Spleen (tissue), 11 donors: ENCODE measurements at regions not wholly inside any gene's neighbourhood (a gene's known extent, or its start where the extent isn't known, plus 50 kb on each side); places are given as distances from the start of the nearest gene placed in this dataset.

Source experiments
- DNase-seq: peaks from one replicate; pipeline ENCODE4 v3.0.0-alpha.2; 2020
- H3K27ac ChIP-seq, 8 donors: fragments of 200-600 bp; sonication (generic) in 7 of 8; 1 replicate in 4 of 8; 2 replicates in 4 of 8; pipeline versions ENCODE4 v1.5.0 to v1.8.0; 2016 to 2021; ENCODE audit warnings: inconsistent platforms in 4 of 8, mild to moderate bottlenecking in 4 of 8, moderate library complexity in 1 of 8
- H3K27me3 ChIP-seq, 7 donors: fragments of 200-600 bp; sonication (generic) in 6 of 7; replicated peaks in 1 of 7; 1 replicate in 4 of 7; 2 replicates in 3 of 7; pipeline versions ENCODE4 v1.5.0 to v1.8.0; 2016 to 2021; ENCODE audit warnings: inconsistent platforms in 3 of 7, mild to moderate bottlenecking in 1 of 7
- H3K36me3 ChIP-seq, 6 donors: fragments of 200-600 bp; sonication (generic) in 5 of 6; 1 replicate in 4 of 6; 2 replicates in 2 of 6; pipeline versions ENCODE4 v1.5.0 to v1.8.0; 2016 to 2021; ENCODE audit warnings: inconsistent platforms in 2 of 6
- H3K4me1 ChIP-seq, 6 donors: fragments of 200-600 bp; sonication (generic) in 5 of 6; 1 replicate in 3 of 6; 2 replicates in 3 of 6; pipeline versions ENCODE4 v1.5.0 to v1.8.0; 2016 to 2021; ENCODE audit warnings: inconsistent platforms in 3 of 6
- H3K4me3 ChIP-seq, 8 donors: fragments of 200-600 bp; sonication (generic) in 7 of 8; 1 replicate in 4 of 8; 2 replicates in 4 of 8; pipeline versions ENCODE4 v1.5.0 to v1.8.0; 2016 to 2021; ENCODE audit warnings: inconsistent platforms in 4 of 8, mild to moderate bottlenecking in 4 of 8, moderate library complexity in 2 of 8
- H3K9me3 ChIP-seq, 8 donors: fragments of 200-600 bp; sonication (generic) in 7 of 8; 1 replicate in 4 of 8; 2 replicates in 4 of 8; pipeline versions ENCODE4 v1.5.0 to v1.8.0; 2016 to 2021; ENCODE audit warnings: inconsistent platforms in 4 of 8
- POLR2A ChIP-seq, 3 donors: fragments of 450-650 bp; IDR thresholded peaks; one replicate each; pipeline ENCODE4 v1.5.1; 2017; ENCODE audit warnings: antibody characterized with exemption in 3 of 3, mild to moderate bottlenecking in 1 of 3
- POLR2AphosphoS5 ChIP-seq, 3 donors: sonication (generic); formaldehyde crosslinking; IDR thresholded peaks; one replicate each; pipeline ENCODE4 v1.5.1; 2017; ENCODE audit warnings: antibody characterized with exemption in 3 of 3
- WGBS, 5 donors: extraction: QIAGEN DNeasy Blood & Tissue Kit in 3 of 5; methylation state at CpG; one replicate each; pipeline versions ENCODE4 v1.1.5 to v1.1.7; 2013 to 2018; 5-methylcytosine and 5-hydroxymethylcytosine counted together
- intact Hi-C: fragments of 100-400 bp; cut with DNase I; formaldehyde crosslinking; loops from one replicate; pipeline ENCODE4 v1.15.0; 2023; ENCODE audit warnings: low total_unique reads
- TF ChIP-seq, protein P1 (sequence below), 11 experiments: fragments of 200-600 bp in 7 of 11; fragments of 450-650 bp in 4 of 11; sonication (generic) in 4 of 11; IDR thresholded peaks in 8 of 11; conservative IDR thresholded peaks in 3 of 11; 1 replicate in 7 of 11; 2 replicates in 4 of 11; pipeline versions ENCODE4 v1.4.0 to v1.8.0; 2016 to 2021; ENCODE audit warnings: antibody characterized with exemption in 11 of 11, inconsistent platforms in 4 of 11, mild to moderate bottlenecking in 1 of 11
- donor health status: healthy with polysubstance abuse.
- donor health status: DM: no; HTN: no; CAD: no; lungs with moderate emphysema.
- donor health status: DM: no; HTN: no; CAD: no.
- donor health status: Bipolar disorder and iron deficiency.
- donor health status: healthy.
- donor health status: DM: no; HTN: no; CAD: no.
- donor health status: DM: yes; HTN: yes; CAD: no.

DNA sequence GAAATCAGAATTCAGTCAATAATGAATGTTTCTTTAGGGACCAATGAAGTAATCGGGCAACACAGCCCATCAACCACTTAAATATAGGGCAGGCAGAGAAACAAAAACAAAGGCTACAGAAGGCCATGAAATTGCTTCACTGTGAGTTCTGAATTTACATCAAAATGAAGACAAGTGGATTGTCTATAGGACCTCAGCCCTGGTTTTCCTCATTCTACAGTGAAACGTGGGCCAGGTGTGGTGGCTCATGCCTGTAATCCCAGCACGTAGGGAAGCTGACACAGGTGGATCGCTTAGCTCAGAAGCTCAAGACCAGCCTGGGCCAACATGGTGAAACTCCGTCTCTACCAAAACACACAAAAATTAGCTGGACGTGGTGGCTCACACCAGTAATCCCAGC lies 416.0 kb downstream of the KLF12 start:
- no peak for TF ChIP-seq POLR2A (IDR thresholded peaks at IDR 0.05)
- no peak for TF ChIP-seq POLR2AphosphoS5 (IDR thresholded peaks at IDR 0.05)
- TF ChIP-seq, protein P1, sequence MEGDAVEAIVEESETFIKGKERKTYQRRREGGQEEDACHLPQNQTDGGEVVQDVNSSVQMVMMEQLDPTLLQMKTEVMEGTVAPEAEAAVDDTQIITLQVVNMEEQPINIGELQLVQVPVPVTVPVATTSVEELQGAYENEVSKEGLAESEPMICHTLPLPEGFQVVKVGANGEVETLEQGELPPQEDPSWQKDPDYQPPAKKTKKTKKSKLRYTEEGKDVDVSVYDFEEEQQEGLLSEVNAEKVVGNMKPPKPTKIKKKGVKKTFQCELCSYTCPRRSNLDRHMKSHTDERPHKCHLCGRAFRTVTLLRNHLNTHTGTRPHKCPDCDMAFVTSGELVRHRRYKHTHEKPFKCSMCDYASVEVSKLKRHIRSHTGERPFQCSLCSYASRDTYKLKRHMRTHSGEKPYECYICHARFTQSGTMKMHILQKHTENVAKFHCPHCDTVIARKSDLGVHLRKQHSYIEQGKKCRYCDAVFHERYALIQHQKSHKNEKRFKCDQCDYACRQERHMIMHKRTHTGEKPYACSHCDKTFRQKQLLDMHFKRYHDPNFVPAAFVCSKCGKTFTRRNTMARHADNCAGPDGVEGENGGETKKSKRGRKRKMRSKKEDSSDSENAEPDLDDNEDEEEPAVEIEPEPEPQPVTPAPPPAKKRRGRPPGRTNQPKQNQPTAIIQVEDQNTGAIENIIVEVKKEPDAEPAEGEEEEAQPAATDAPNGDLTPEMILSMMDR (IDR thresholded peaks at IDR 0.05 in 8 of 11, conservative IDR thresholded peaks at IDR 0.05 in 3 of 11), result no peak
- Histone ChIP-seq H3K4me1 (peaks cover 0 to 24% (median 0%) of the 10 kb centered on the region in 6 donors), H3K4me3 (no peak overlapping the region), H3K36me3 (peaks cover 0 to 35% (median 6%) of the 10 kb centered on the region in 6 donors), H3K9me3 (no peaks in the 10 kb centered on the region), H3K27me3 (no peaks in the 10 kb centered on the region), H3K27ac (no peak overlapping the region)
- DNase-seq, result no peak
- intact Hi-C loops, result no loop called here
- 92 to 97% (median 96%) methylated on average over 6 of the region's 6 CpGs for WGBS, 5 donors

DNA sequence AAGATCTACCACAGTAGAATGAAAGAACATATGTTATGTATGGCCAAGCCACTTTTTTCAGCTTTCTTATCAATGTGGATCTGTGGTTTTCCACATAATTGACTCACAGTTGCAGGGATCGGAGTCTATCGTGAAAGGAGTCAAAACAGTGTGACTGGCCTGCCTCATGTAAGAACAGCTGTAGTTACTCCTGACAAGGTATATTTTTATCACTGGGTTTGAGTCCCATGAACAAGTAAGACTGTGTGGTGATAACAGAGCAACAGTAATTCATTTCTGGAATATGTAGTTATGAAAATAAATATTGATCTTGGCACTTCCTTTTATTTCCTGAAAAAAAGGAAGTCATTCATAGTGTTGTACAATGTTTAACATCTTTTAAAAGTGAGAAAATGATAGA lies 416.6 kb downstream of the KLF12 start:
- H3K27me3 ChIP-seq, result no peaks in the 10 kb centered on the region
- intact Hi-C loops, result no loop called here
- TF ChIP-seq, protein P1 (IDR thresholded peaks at IDR 0.05 in 8 of 11, conservative IDR thresholded peaks at IDR 0.05 in 3 of 11), result no peak
- no peak for TF ChIP-seq POLR2AphosphoS5 (IDR thresholded peaks at IDR 0.05)
- no peak for TF ChIP-seq POLR2A (IDR thresholded peaks at IDR 0.05)
- H3K36me3 ChIP-seq, result peaks cover 0 to 41% (median 9%) of the 10 kb centered on the region in 6 donors
- H3K4me3 ChIP-seq, result no peak overlapping the region
- whole genome bisulfite sequencing, 5 donors, result 46 to 73% (median 64%) methylated on average over 2 of the region's 2 CpGs
- no peaks in the 10 kb centered on the region for H3K9me3 ChIP-seq
- H3K4me1 ChIP-seq, result peaks cover 0 to 24% (median 0%) of the 10 kb centered on the region in 6 donors
- peak overlapping the region in 2 of 8 donors; percentile 1 to 9 for H3K27ac ChIP-seq
- no peak for DNase-seq

DNA sequence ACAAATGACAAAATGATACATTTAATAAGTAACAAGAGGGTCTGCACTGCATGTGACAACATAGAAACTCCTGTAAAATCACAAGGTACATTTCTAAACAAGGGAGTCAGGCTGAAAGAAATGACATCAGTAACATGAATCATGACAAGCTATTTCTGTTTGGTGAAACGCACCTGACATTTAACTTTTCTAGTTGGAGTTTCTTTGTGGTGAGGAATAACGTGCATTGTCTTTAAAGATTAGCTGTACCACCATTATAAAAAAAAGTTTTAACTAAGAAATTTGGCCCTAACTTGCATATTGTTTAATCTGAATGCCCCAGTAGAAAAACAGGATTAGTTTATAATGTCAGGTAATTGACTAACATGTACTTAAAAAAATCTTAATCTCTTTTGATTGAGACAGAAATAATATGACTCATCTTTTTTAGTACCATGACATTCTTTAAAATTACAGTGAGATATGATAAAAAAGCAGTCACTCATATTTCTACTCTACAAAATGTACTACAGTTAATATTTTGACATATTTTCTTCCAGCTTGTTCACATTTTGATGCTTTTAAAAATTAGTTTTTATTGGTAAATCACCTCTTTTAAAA lies 418.2 kb downstream of the KLF12 start:
- H3K4me3 ChIP-seq, result no peak overlapping the region
- H3K27me3 ChIP-seq, result no peaks in the 10 kb centered on the region
- H3K4me1 ChIP-seq, result peaks cover 0 to 24% (median 0%) of the 10 kb centered on the region in 6 donors
- intact Hi-C loops, result no loop called here
- TF ChIP-seq POLR2AphosphoS5 (IDR thresholded peaks at IDR 0.05) (no peak), POLR2A (IDR thresholded peaks at IDR 0.05) (no peak)
- TF ChIP-seq, protein P1 (IDR thresholded peaks at IDR 0.05 in 8 of 11, conservative IDR thresholded peaks at IDR 0.05 in 3 of 11), result no peak
- DNase-seq, result no peak
- no peaks in the 10 kb centered on the region for H3K9me3 ChIP-seq
- peaks cover 0 to 57% (median 13%) of the 10 kb centered on the region in 6 donors for H3K36me3 ChIP-seq
- peak overlapping the region in 5 of 8 donors; percentile 39 to 75 (median 66) for H3K27ac ChIP-seq
- 52 to 74% (median 69%) methylated on average over 2 of the region's 2 CpGs for WGBS, 5 donors

DNA sequence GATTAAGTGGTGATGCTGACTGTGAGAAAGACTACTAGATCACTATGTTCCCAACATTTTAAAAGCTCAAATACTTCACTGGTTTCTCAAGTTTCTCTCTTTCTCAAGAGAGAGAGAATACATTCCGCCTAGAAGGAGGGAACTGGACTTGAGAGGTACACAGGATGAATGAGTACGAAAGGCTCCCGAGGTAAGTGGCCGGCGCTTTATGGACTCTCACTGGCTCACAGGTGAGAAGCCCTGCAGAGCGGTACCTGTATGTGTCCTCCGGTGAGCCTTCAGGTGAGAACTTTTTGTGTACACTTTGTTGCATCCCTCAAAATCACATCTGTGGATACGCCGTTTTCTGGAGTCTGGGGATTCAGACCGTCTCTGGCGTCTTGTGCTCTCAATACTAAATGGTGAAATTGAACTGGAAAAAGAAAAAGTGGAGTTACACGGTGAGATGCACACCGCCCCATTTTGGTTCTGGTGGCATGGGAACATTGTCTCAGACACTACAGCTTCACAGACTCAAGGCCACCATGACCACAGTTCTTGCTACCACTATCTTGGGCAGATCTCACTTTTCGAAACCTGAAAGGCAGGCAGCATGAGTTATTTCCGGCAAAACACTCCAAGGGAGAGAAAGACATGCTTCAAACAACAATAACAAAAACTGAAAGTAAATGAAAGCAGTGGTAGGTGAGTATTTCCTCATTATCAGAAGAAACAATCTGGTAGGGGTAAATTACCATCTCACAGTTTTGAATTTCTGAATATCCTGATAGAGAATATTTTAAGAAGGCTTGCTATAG lies 418.9 kb downstream of the KLF12 start:
- H3K36me3 ChIP-seq, result peaks cover 0 to 64% (median 15%) of the 10 kb centered on the region in 6 donors
- peak overlapping the region in 6 of 8 donors; percentile 17 to 75 (median 64) for H3K27ac ChIP-seq
- H3K4me3 ChIP-seq, result no peak overlapping the region
- DNase-seq, result no peak
- peaks cover 0 to 24% (median 0%) of the 10 kb centered on the region in 6 donors for H3K4me1 ChIP-seq
- H3K27me3 ChIP-seq, result no peaks in the 10 kb centered on the region
- TF ChIP-seq POLR2A (IDR thresholded peaks at IDR 0.05), result no peak
- TF ChIP-seq POLR2AphosphoS5 (IDR thresholded peaks at IDR 0.05), result peak in 1 of 3 donors; percentile 5
- WGBS, 5 donors, result 88 to 91% (median 89%) methylated on average over 15 of the region's 15 CpGs
- intact Hi-C loops, result no loop called here
- no peaks in the 10 kb centered on the region for H3K9me3 ChIP-seq
